SK-N-SH treated with all-trans-retinoic acid at 6 μM for 48 hours (cell line): ENCODE measurements at regions not wholly inside any gene's neighbourhood (a gene's known extent, or its start where the extent isn't known, plus 50 kb on each side); places are given as distances from the start of the nearest gene placed in this dataset.

Experiments
- ATAC-seq: fragments of 200-7000 bp; cut with Tn5 transposase; 3 replicates; pipeline ENCODE4 v1.9.1; 2020; ENCODE audit warnings: mild to moderate bottlenecking, moderate library complexity
- ARNTL ChIP-seq: fragments of 450-650 bp; formaldehyde crosslinking; IDR thresholded peaks from 2 replicates; pipeline ENCODE4 v1.5.0; 2020; ENCODE audit warnings: low read depth, mild to moderate bottlenecking, moderate library complexity, borderline replicate concordance
- BACH2 ChIP-seq: fragments of 250-450 bp; sonication (Bioruptor Pico); IDR thresholded peaks from 2 replicates; pipeline ENCODE4 v1.9.0; 2021; ENCODE audit warnings: mild to moderate bottlenecking, borderline replicate concordance
- CSDC2 ChIP-seq: fragments of 250-450 bp; sonication (Bioruptor Pico); IDR thresholded peaks from 2 replicates; pipeline ENCODE4 v1.5.0; 2020; ENCODE audit warnings: mild to moderate bottlenecking, moderate library complexity
- ESRRG ChIP-seq: fragments of 250-450 bp; sonication (Bioruptor Pico); IDR thresholded peaks from 2 replicates; pipeline ENCODE4 v1.6.1; 2021; ENCODE audit warnings: mild to moderate bottlenecking
- ISL1 ChIP-seq: fragments of 250-450 bp; sonication (Bioruptor Pico); IDR thresholded peaks from 2 replicates; pipeline ENCODE4 v2.1.2; 2022; ENCODE audit warnings: mild to moderate bottlenecking, moderate library complexity
- OSR1 ChIP-seq: fragments of 250-450 bp; sonication (Bioruptor Pico); IDR thresholded peaks from 2 replicates; pipeline ENCODE4 v1.8.0; 2022; ENCODE audit warnings: moderate library complexity, mild to moderate bottlenecking, inconsistent platforms
- PPARA ChIP-seq: fragments of 250-450 bp; sonication (Bioruptor Pico); IDR thresholded peaks from 2 replicates; pipeline ENCODE4 v1.5.0; 2020; ENCODE audit warnings: mild to moderate bottlenecking, borderline replicate concordance
- RARB ChIP-seq: fragments of 250-450 bp; sonication (Bioruptor Pico); IDR thresholded peaks from 2 replicates; pipeline ENCODE4 v1.8.0; 2021; ENCODE audit warnings: mild to moderate bottlenecking, moderate library complexity
- TOX ChIP-seq: fragments of 250-450 bp; sonication (Bioruptor Pico); IDR thresholded peaks from 2 replicates; pipeline ENCODE4 v1.8.0; 2021; ENCODE audit warnings: mild to moderate bottlenecking, moderate library complexity, borderline replicate concordance
- ZC3H10 ChIP-seq: fragments of 250-450 bp; sonication (Bioruptor Pico); IDR thresholded peaks from 2 replicates; pipeline ENCODE4 v1.5.1; 2021; ENCODE audit warnings: mild to moderate bottlenecking, moderate library complexity
- ZFP30 ChIP-seq: fragments of 450-650 bp; formaldehyde crosslinking; IDR thresholded peaks from 2 replicates; pipeline ENCODE4 v1.5.0; 2022; ENCODE audit warnings: mild to moderate bottlenecking, moderate library complexity
- ZNF565 ChIP-seq: fragments of 450-650 bp; formaldehyde crosslinking; conservative IDR thresholded peaks from 2 replicates; pipeline ENCODE4 v1.5.0; 2020; ENCODE audit warnings: low read depth, mild to moderate bottlenecking, moderate library complexity
- ZNF70 ChIP-seq: fragments of 450-650 bp; formaldehyde crosslinking; IDR thresholded peaks from 2 replicates; pipeline ENCODE4 v1.5.0; 2020; ENCODE audit warnings: mild to moderate bottlenecking, moderate library complexity
- ZNF8 ChIP-seq: fragments of 450-650 bp; formaldehyde crosslinking; IDR thresholded peaks from 2 replicates; pipeline ENCODE4 v1.5.0; 2020; ENCODE audit warnings: mild to moderate bottlenecking, moderate library complexity
- TF ChIP-seq, protein P1 (sequence below): fragments of 250-450 bp; sonication (Bioruptor Pico); IDR thresholded peaks from 2 replicates; pipeline ENCODE4 v1.5.1; 2020; ENCODE audit warnings: low read depth, mild to moderate bottlenecking, moderate library complexity
- TF ChIP-seq, protein P2 (sequence below): fragments of 250-450 bp; sonication (Bioruptor Pico); IDR thresholded peaks from 2 replicates; pipeline ENCODE4 v1.5.1; 2021; ENCODE audit warnings: mild to moderate bottlenecking, moderate library complexity
- TF ChIP-seq, protein P3 (sequence below): fragments of 250-450 bp; sonication (Bioruptor Pico); IDR thresholded peaks from 2 replicates; pipeline ENCODE4 v1.8.0; 2020; ENCODE audit warnings: mild to moderate bottlenecking, moderate library complexity, borderline replicate concordance
- TF ChIP-seq, protein P4 (sequence below): fragments of 250-450 bp; sonication (Bioruptor Pico); IDR thresholded peaks from 2 replicates; pipeline ENCODE4 v1.8.0; 2021; ENCODE audit warnings: low read depth, mild to moderate bottlenecking, moderate library complexity, borderline replicate concordance
- TF ChIP-seq, protein P5 (sequence below): fragments of 250-450 bp; sonication (Bioruptor Pico); IDR thresholded peaks from 2 replicates; pipeline ENCODE4 v1.5.0; 2020; ENCODE audit warnings: mild to moderate bottlenecking, moderate library complexity

DNA sequence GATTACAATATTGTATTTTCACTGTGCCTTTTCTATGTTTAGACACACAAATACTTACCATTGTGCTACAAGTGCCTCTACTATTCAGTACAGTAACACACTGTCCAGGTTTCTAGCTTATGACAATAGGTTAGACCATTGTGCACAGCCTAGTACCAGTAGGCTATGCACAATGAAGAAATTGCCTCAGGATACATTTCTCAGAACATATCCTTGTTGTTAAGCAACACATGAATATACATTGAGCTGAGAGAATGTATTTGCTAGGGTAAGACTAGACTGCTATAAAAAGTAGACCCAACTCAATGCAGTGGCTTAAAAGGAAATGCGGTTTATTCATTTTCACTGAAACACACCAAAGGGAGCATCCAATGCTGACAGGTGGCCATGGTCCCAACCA is 285.1 kb downstream of the HS3ST3A1 start:
- TF ChIP-seq ISL1 (CRISPR knock-in tag) = no peak
- TF ChIP-seq BACH2 (CRISPR knock-in tag) = no peak
- TF ChIP-seq ZNF70 (CRISPR knock-in tag) = no peak
- no peak for TF ChIP-seq ZC3H10 (CRISPR knock-in tag)
- no peak for ATAC-seq

DNA sequence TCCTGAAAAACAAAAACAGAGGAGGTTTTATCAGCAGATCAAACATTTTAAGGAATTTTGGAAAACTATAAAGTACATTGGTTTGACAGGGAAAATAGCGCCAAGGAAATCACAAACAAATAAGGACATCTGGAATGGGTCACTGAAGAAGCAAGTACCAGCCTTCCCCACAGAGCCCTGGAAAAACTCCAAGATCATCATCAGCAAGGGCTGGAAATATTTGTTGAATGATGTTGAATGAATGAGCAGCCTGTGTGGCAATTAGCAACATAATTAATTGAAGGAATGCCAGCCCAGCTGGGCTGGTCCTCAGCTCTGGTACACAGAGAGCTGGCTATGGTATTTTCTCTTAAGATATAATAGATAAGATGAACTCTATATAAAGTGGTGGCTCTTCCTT is 290.4 kb downstream of the HS3ST3A1 start:
- ATAC-seq = peak; percentile 34
- TF ChIP-seq ISL1 (CRISPR knock-in tag) (peak; percentile 48), PPARA (CRISPR knock-in tag) (no peak)
- TF ChIP-seq, protein P1, sequence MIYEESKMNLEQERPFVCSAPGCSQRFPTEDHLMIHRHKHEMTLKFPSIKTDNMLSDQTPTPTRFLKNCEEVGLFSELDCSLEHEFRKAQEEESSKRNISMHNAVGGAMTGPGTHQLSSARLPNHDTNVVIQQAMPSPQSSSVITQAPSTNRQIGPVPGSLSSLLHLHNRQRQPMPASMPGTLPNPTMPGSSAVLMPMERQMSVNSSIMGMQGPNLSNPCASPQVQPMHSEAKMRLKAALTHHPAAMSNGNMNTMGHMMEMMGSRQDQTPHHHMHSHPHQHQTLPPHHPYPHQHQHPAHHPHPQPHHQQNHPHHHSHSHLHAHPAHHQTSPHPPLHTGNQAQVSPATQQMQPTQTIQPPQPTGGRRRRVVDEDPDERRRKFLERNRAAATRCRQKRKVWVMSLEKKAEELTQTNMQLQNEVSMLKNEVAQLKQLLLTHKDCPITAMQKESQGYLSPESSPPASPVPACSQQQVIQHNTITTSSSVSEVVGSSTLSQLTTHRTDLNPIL = peak; percentile 73

DNA sequence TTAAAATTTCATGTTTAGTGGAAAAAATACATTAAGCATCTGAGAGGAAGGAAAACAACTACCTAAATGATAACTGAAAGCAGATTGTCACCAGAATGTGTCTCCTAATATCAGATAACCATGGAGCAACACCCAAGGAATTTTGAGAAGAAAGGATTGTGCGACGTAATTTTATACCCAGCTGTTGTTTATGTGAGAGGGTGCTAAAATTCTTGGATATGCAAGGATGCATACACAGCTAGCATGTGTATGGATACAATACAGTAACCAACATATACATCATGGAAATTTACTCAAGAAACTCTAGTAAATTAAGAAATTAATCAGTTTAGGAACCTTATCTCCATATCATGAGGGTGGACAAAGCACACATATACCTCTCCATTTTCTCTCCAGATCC is 290.9 kb downstream of the HS3ST3A1 start:
- no peak for ATAC-seq
- TF ChIP-seq ZFP30 (CRISPR knock-in tag) = no peak
- TF ChIP-seq, protein P2, sequence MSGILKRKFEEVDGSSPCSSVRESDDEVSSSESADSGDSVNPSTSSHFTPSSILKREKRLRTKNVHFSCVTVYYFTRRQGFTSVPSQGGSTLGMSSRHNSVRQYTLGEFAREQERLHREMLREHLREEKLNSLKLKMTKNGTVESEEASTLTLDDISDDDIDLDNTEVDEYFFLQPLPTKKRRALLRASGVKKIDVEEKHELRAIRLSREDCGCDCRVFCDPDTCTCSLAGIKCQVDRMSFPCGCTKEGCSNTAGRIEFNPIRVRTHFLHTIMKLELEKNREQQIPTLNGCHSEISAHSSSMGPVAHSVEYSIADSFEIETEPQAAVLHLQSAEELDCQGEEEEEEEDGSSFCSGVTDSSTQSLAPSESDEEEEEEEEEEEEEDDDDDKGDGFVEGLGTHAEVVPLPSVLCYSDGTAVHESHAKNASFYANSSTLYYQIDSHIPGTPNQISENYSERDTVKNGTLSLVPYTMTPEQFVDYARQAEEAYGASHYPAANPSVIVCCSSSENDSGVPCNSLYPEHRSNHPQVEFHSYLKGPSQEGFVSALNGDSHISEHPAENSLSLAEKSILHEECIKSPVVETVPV (CRISPR knock-in tag) = no peak
- TF ChIP-seq, protein P1 = no peak
- TF ChIP-seq, protein P3, sequence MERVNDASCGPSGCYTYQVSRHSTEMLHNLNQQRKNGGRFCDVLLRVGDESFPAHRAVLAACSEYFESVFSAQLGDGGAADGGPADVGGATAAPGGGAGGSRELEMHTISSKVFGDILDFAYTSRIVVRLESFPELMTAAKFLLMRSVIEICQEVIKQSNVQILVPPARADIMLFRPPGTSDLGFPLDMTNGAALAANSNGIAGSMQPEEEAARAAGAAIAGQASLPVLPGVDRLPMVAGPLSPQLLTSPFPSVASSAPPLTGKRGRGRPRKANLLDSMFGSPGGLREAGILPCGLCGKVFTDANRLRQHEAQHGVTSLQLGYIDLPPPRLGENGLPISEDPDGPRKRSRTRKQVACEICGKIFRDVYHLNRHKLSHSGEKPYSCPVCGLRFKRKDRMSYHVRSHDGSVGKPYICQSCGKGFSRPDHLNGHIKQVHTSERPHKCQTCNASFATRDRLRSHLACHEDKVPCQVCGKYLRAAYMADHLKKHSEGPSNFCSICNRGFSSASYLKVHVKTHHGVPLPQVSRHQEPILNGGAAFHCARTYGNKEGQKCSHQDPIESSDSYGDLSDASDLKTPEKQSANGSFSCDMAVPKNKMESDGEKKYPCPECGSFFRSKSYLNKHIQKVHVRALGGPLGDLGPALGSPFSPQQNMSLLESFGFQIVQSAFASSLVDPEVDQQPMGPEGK (CRISPR knock-in tag) = no peak

DNA sequence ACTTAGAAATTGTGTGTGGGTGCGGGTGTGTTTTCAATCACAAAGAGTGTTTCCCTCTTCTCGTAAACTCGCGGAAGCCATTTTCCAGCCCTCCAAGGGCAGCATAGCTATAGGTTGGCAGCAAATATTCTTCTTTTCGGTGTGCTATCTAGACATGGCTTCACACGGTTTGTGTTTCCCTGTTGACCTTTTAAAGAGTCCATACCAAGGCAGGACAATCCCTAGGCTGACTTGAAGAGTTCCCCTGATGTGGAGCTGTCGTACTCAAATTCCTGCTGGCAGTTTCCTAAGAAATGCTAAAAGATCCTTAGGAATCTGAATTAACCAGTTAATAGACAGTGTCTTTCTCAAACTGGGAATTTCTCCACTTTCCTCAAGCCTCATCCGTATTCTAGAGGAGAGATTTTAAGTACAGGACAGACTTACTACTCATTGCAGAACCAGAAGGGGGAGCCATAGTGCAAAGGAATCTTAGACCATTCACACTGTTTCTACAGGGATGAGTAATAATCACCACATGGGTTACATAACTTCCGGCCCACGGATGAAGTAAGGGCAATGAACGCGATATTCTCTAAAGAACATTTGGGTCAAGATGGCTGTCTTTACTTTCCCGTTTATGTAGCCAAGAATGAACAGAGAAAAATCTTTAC is 288.6 kb upstream of the ELAC2 start:
- no peak for TF ChIP-seq ZNF70 (CRISPR knock-in tag)
- no peak for TF ChIP-seq ZNF8 (CRISPR knock-in tag)
- TF ChIP-seq, all 23 proteins: peak for 0
- peak; percentile 99 for ATAC-seq

DNA sequence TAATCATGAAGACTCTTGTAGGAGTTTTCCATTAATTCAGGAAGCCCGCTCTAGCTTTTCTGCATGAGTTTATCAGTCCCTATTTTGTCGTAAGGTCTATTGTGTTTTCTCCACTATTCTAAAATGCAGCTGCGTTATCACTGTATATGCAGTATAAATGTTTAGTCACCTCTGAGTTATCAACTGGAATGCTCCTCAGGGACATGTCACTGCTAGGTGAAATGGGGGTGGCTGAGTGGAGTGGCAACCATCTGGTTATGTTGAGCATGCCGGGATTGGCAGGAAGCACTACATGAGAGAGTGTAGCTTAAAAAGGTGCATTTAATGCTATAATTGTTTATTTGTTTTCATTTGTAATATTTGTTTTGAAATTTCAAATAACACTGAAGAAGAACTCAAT is 285.2 kb upstream of the ELAC2 start:
- ATAC-seq = no peak
- no peak for TF ChIP-seq TOX (CRISPR knock-in tag)
- TF ChIP-seq CSDC2 = no peak
- TF ChIP-seq PPARA (CRISPR knock-in tag) = no peak
- TF ChIP-seq ESRRG (CRISPR knock-in tag) = no peak
- no peak for TF ChIP-seq ZNF8 (CRISPR knock-in tag)
- no peak for TF ChIP-seq OSR1 (CRISPR knock-in tag)
- TF ChIP-seq, protein P1 = no peak
- no peak for TF ChIP-seq ZNF565 (CRISPR knock-in tag)
- TF ChIP-seq ARNTL (CRISPR knock-in tag) = no peak
- TF ChIP-seq RARB (CRISPR knock-in tag) = no peak
- TF ChIP-seq, protein P4, sequence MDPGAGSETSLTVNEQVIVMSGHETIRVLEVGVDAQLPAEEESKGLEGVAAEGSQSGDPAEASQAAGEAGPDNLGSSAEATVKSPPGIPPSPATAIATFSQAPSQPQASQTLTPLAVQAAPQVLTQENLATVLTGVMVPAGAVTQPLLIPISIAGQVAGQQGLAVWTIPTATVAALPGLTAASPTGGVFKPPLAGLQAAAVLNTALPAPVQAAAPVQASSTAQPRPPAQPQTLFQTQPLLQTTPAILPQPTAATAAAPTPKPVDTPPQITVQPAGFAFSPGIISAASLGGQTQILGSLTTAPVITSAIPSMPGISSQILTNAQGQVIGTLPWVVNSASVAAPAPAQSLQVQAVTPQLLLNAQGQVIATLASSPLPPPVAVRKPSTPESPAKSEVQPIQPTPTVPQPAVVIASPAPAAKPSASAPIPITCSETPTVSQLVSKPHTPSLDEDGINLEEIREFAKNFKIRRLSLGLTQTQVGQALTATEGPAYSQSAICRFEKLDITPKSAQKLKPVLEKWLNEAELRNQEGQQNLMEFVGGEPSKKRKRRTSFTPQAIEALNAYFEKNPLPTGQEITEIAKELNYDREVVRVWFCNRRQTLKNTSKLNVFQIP (CRISPR knock-in tag) = no peak
- no peak for TF ChIP-seq ZNF70 (CRISPR knock-in tag)
- TF ChIP-seq ISL1 (CRISPR knock-in tag) = no peak
- TF ChIP-seq, protein P2 (CRISPR knock-in tag) = no peak
- TF ChIP-seq, protein P5, sequence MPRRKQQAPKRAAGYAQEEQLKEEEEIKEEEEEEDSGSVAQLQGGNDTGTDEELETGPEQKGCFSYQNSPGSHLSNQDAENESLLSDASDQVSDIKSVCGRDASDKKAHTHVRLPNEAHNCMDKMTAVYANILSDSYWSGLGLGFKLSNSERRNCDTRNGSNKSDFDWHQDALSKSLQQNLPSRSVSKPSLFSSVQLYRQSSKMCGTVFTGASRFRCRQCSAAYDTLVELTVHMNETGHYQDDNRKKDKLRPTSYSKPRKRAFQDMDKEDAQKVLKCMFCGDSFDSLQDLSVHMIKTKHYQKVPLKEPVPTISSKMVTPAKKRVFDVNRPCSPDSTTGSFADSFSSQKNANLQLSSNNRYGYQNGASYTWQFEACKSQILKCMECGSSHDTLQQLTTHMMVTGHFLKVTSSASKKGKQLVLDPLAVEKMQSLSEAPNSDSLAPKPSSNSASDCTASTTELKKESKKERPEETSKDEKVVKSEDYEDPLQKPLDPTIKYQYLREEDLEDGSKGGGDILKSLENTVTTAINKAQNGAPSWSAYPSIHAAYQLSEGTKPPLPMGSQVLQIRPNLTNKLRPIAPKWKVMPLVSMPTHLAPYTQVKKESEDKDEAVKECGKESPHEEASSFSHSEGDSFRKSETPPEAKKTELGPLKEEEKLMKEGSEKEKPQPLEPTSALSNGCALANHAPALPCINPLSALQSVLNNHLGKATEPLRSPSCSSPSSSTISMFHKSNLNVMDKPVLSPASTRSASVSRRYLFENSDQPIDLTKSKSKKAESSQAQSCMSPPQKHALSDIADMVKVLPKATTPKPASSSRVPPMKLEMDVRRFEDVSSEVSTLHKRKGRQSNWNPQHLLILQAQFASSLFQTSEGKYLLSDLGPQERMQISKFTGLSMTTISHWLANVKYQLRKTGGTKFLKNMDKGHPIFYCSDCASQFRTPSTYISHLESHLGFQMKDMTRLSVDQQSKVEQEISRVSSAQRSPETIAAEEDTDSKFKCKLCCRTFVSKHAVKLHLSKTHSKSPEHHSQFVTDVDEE (CRISPR knock-in tag) = no peak
